MM.1S (cell line): ENCODE measurements at regions not wholly inside any gene's neighbourhood (a gene's known extent, or its start where the extent isn't known, plus 50 kb on each side); places are given as distances from the start of the nearest gene placed in this dataset.

Experiments
- DNase-seq: peaks from one replicate; pipeline ENCODE4 v3.0.0-alpha.2; 2015
- H2AFZ ChIP-seq: fragments of 300-600 bp; sonication (generic); 2 replicates; pipeline ENCODE4 v1.6.0; 2016; ENCODE audit warnings: antibody characterized with exemption, low read length
- H3F3A ChIP-seq: fragments of 300-600 bp; sonication (generic); 2 replicates; pipeline ENCODE4 v1.6.1; 2016; ENCODE audit warnings: mild to moderate bottlenecking, antibody characterized with exemption, low read length, moderate library complexity, mixed read lengths; ENCODE audit not compliant: insufficient read depth
- H3K27ac ChIP-seq: fragments of 300-600 bp; sonication (generic); 2 replicates; pipeline ENCODE4 v1.5.1; 2016; ENCODE audit warnings: mild to moderate bottlenecking, low read length
- H3K27me3 ChIP-seq: fragments of 300-600 bp; sonication (generic); replicated peaks from 2 replicates; pipeline ENCODE4 v1.6.0; 2016; ENCODE audit warnings: low read length; ENCODE audit not compliant: insufficient read depth
- H3K36me3 ChIP-seq: fragments of 300-600 bp; sonication (generic); replicated peaks from 2 replicates; pipeline ENCODE4 v1.6.1; 2016; ENCODE audit warnings: mild to moderate bottlenecking, low read length, mixed read lengths; ENCODE audit not compliant: insufficient read depth
- H3K4me1 ChIP-seq: fragments of 300-600 bp; sonication (generic); 2 replicates; pipeline ENCODE4 v1.6.1; 2016; ENCODE audit warnings: low read length, mixed read lengths
- H3K4me2 ChIP-seq: fragments of 300-600 bp; sonication (generic); 2 replicates; pipeline ENCODE4 v1.6.0; 2016; ENCODE audit warnings: low read depth, low read length
- H3K4me3 ChIP-seq: fragments of 300-600 bp; sonication (generic); 2 replicates; pipeline ENCODE4 v1.5.1; 2016; ENCODE audit warnings: low read length, mixed read lengths
- H3K79me2 ChIP-seq: fragments of 300-600 bp; sonication (generic); 2 replicates; pipeline ENCODE4 v1.6.1; 2016; ENCODE audit warnings: mixed run types, low read length, mixed read lengths
- H3K9ac ChIP-seq: fragments of 300-600 bp; sonication (generic); 2 replicates; pipeline ENCODE4 v1.6.1; 2016; ENCODE audit warnings: low read length, mixed read lengths
- H3K9me2 ChIP-seq: fragments of 300-600 bp; sonication (generic); replicated peaks from 2 replicates; pipeline ENCODE4 v1.6.1; 2016; ENCODE audit warnings: mild to moderate bottlenecking, low read length, mixed read lengths; ENCODE audit not compliant: insufficient read depth
- H3K9me3 ChIP-seq: fragments of 300-600 bp; sonication (generic); replicated peaks from 2 replicates; pipeline ENCODE4 v1.6.1; 2016; ENCODE audit warnings: mild to moderate bottlenecking, low read length, mixed read lengths; ENCODE audit not compliant: insufficient read depth
- H4K20me1 ChIP-seq: fragments of 300-600 bp; sonication (generic); 2 replicates; pipeline ENCODE4 v1.6.1; 2016; ENCODE audit warnings: mild to moderate bottlenecking, low read length, moderate library complexity, mixed read lengths; ENCODE audit not compliant: insufficient read depth
- EZH2 ChIP-seq: fragments of 300-600 bp; sonication (generic); optimal IDR thresholded peaks from 2 replicates; pipeline ENCODE3; 2017; ENCODE audit warnings: low read depth, mild to moderate bottlenecking, antibody characterized with exemption, low read length, mixed read lengths
- EZH2phosphoT487 ChIP-seq: fragments of 300-600 bp; sonication (generic); IDR thresholded peaks from 2 replicates; pipeline ENCODE4 v1.6.1; 2018; ENCODE audit warnings: antibody characterized with exemption, low read length
- TF ChIP-seq, protein P1 (sequence below): fragments of 300-600 bp; sonication (generic); IDR thresholded peaks from 2 replicates; pipeline ENCODE4 v1.5.1; 2016; ENCODE audit warnings: antibody characterized with exemption, low read length, mixed read lengths

DNA sequence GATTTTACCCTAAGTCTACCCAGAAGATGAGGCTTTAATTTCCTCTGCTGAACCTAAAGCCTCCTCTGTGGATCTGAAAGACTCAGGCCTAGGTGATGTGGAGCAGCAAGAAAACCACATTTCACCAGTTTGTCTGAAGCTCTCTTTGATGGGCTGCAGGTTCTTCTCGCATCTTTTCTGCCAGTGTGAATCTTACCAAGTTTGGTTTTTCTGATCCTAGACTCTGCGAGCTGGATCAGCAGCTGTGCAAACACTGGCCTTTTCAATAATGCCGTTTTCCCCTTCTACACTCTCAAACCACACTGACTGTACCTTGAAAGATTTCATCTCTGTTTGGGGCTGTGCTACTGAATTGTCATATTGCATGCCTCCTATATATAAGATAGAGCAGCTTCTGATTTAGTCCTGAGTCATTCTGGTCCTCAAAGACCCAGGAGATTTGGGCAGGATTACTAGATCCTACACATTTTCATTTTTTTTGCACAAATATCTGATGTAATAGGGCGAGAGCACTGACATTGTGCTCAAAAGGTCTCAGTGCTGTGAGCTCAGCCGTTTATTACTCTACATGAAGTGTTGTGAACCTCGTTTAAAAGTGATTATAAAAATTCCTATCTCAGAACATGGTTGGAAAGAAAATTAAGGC is 133.6 kb upstream of the FAM9C start:
- Histone ChIP-seq H4K20me1 (no peaks in the 10 kb centered on the region), H3K4me2 (no peak overlapping the region), H3K9me2 (no peaks in the 10 kb centered on the region), H3K36me3 (no peaks in the 10 kb centered on the region), H3F3A (no peaks in the 10 kb centered on the region), H3K9me3 (no peaks in the 10 kb centered on the region), H3K9ac (no peak overlapping the region), H3K79me2 (no peaks in the 10 kb centered on the region), H3K27me3 (no peaks in the 10 kb centered on the region), H3K4me1 (no peaks in the 10 kb centered on the region), H3K4me3 (no peak overlapping the region), H2AFZ (no peak overlapping the region), H3K27ac (no peak overlapping the region)
- TF ChIP-seq EZH2phosphoT487 (no peak), EZH2 (no peak)
- TF ChIP-seq, protein P1, sequence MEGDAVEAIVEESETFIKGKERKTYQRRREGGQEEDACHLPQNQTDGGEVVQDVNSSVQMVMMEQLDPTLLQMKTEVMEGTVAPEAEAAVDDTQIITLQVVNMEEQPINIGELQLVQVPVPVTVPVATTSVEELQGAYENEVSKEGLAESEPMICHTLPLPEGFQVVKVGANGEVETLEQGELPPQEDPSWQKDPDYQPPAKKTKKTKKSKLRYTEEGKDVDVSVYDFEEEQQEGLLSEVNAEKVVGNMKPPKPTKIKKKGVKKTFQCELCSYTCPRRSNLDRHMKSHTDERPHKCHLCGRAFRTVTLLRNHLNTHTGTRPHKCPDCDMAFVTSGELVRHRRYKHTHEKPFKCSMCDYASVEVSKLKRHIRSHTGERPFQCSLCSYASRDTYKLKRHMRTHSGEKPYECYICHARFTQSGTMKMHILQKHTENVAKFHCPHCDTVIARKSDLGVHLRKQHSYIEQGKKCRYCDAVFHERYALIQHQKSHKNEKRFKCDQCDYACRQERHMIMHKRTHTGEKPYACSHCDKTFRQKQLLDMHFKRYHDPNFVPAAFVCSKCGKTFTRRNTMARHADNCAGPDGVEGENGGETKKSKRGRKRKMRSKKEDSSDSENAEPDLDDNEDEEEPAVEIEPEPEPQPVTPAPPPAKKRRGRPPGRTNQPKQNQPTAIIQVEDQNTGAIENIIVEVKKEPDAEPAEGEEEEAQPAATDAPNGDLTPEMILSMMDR: no peak
- no peak for DNase-seq

DNA sequence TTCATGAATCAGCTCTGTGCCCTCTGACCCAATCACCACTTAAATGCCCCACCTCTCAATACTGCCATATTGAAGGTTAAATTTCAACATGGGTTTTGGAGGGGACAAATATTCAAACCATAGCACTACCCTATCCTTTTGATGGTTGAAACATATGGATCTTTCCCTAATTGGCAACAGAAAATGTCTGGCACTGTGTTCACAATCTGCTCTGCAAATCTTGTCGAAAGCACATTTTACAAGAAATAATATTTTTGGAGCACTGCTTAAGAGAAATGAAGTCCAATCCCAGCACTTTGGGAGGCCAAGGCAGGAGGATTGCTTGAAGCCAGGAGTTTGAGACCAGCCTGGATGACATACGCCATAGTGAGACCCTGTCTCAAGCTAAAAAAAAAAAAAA is 130.6 kb upstream of the FAM9C start:
- no peak for DNase-seq
- Histone ChIP-seq H3K27ac (no peak overlapping the region), H3K4me2 (no peak overlapping the region), H3K9me3 (no peaks in the 10 kb centered on the region), H2AFZ (no peak overlapping the region), H3K4me3 (no peak overlapping the region), H3K4me1 (no peaks in the 10 kb centered on the region), H4K20me1 (no peaks in the 10 kb centered on the region), H3K9ac (no peak overlapping the region), H3K79me2 (no peaks in the 10 kb centered on the region), H3K27me3 (no peaks in the 10 kb centered on the region), H3F3A (no peaks in the 10 kb centered on the region), H3K36me3 (no peaks in the 10 kb centered on the region), H3K9me2 (no peaks in the 10 kb centered on the region)
- no peak for TF ChIP-seq EZH2phosphoT487
- TF ChIP-seq, protein P1: no peak

DNA sequence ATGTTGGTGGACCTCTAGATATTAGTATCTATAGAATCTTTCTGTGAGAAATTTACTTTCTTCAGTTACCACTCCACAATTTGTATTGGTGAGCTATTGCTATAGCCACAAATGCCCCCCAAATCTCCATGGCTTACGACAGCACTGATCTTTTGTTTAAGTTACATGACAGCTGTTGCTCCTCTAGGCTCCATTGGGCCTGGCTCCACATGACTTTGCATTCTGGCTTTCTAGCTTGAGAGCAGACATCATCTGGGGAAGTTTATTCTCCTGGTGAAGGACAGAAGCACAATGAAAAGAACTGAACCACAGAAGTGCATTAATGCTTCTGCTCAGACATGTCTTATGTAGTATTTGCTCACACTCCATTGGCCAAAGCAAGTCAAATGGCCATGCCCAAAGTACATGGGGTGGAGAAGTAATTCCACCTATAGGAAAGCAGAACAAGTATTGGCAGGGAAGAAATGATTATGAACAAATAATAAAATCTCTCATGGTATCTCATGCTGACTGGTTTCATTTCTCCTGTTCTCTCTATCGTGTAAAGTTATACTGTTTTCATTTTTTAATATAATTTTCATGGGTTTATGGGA is 126.6 kb upstream of the FAM9C start:
- no peaks in the 10 kb centered on the region for H3K4me1 ChIP-seq
- no peak for TF ChIP-seq EZH2phosphoT487
- TF ChIP-seq, protein P1: no peak
- H3K27ac ChIP-seq: no peak overlapping the region
- no peaks in the 10 kb centered on the region for H3K27me3 ChIP-seq
- no peaks in the 10 kb centered on the region for H3K79me2 ChIP-seq
- H4K20me1 ChIP-seq: no peaks in the 10 kb centered on the region
- H3K9me2 ChIP-seq: no peaks in the 10 kb centered on the region
- H3K9me3 ChIP-seq: no peaks in the 10 kb centered on the region
- H3K4me2 ChIP-seq: no peak overlapping the region
- no peaks in the 10 kb centered on the region for H3F3A ChIP-seq
- H3K9ac ChIP-seq: no peak overlapping the region
- H2AFZ ChIP-seq: no peak overlapping the region
- H3K36me3 ChIP-seq: no peaks in the 10 kb centered on the region
- no peak for DNase-seq
- no peak overlapping the region for H3K4me3 ChIP-seq
